GM21367 (cell line): ENCODE measurements at regions not wholly inside any gene's neighbourhood (a gene's known extent, or its start where the extent isn't known, plus 50 kb on each side); places are given as distances from the start of the nearest gene placed in this dataset.

Experiments used
- ATAC-seq: cut with Tn5 transposase; IDR thresholded peaks from one replicate; pipeline ENCODE4 v1.9.1; 2021; ENCODE audit not compliant: unreplicated experiment

DNA sequence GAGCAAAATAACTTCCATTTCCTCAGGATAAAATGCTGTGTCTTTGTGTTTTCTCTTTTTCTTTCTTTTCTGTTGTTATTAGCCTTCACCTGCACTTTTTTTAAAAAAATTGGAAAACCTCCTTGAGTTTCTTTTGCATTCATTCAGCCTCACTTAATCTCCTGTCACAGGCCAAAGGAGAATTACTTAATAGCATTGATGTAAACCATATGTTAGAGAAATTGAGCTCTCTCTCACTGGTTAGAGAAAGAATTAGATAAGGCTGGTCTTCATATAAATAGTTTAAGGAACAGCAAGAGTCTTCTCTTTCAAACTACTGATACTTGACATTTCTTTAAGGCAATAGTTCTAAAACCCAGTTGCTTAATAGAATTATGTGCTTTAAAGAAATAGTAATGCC lies 564.2 kb downstream of the TFAP2B start:
- ATAC-seq = no peak

DNA sequence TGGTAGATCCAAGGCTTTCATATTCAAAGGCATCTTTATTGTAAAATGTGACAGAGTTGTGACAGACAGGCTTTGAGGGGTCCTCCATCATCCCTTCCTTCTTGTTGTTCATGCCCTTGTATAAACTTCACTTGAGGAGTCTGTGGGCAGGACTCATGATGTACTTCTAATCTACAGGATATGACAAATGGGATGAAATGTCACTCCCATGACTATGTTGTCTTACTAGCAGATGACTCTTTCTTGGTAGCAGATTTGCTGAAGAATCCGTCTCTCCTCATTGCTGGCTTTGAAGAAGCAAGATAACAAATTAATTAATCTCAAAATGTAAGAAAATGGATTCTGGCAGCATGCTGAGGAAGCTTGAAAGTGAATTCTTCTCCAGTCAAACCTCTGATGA lies 566.1 kb downstream of the TFAP2B start:
- ATAC-seq = no peak

DNA sequence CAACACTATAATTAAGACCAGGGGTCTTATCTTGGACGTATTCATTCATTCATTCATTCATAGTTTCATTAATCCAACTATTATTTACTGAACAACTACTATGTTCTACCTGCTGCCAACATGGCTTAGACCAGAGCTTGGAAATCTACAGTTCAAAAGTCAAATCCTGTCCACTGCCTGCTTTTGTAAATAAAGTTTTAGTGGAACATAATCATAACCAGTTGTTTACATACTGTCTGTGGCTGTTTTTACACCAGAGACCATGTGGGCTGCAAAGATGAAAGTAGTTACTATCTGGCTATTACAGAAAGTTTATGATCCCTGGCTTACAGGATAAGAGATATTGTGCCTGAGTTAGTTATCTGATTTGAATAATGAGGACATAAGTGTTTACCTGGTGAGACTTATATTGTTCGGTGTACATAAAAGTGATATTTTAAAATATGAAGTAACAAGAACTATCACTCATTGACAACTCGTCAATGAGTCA lies 567.7 kb downstream of the TFAP2B start:
- ATAC-seq = no peak

DNA sequence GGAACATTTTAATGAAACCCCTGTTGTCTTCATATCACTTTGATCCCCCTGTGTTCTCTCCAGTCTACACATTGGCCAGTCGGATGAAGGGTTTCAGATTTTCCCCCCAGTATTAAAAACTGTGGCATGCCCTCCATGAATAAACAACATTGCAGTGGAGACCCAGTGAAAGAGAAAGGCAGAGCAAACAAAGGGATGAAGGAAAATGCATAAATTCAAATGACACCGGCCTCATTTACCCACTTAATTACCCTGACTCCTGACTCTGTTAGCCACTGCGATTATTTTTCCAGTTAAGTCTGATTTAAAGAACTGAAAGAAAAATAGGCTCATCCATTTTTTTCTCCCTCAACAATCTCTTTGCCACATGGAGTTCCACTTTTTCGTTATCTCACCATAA lies 569.2 kb downstream of the TFAP2B start:
- no peak for ATAC-seq

DNA sequence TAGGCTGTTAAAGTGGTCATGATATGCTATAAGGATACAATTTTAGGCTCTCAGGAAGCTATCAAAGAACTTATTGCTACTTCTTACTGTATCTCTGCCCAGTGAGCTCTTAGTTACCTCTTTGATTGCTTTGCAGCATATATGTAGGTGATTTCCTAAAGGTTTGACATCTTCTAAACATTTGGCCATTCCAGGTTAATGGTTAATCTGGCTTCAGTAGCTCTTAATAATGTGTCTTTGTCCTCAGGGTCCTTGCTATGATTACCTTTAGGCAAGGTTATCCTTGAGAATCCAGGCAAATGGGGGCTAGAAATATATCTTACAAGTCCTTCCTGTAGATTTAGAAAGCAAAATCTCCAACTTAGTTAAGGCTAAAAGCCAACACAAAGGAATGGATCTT lies 575.4 kb downstream of the TFAP2B start:
- ATAC-seq = no peak

DNA sequence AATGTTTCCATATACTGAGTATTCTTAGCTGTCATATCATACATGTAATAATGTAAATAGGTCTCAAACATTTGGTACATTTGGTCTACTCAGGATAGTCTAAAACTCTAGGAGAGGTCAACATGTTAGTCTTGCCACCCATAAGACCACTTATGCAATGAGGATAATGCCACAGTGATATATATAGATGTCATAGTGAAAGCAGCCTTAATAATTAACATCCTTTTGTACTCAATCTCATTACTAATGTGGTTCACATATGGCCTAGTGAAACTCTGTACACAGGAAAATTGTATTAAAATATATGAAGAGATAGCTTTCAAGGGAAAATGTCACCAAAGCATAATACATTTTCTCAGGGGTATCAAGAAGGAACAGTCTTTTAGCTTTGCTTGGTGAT lies 577.9 kb downstream of the TFAP2B start:
- no peak for ATAC-seq

DNA sequence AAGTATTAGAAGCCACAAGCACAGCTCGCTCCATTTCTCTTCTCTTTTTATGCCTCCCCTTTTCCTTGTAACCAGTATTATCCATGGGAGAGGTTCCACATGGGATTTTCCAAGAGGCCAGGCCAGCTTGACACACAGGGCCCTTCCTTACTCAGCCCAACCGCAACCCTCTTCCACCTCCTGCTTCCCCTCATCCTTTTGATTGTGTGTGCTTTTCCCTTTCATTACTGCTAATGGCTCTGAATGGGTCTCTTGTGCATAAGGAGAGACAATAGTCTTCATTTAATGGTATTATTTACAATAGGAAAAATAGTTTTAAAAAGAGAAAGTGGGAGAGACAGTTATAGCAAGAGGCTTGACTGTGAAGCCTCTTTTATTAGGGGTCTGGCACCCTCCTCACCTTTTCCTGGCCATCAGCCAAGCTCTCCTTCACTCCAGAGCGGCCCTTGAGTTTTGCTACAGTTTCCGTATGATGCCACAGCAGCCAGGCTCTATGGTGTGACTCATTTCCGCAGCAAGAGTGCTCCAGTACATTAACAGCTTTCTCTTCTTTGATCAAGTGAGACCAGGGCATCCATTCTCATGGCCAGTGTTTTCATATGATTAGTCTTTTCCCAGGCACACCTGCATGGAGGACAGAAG lies 579.5 kb downstream of the TFAP2B start:
- ATAC-seq = no peak

DNA sequence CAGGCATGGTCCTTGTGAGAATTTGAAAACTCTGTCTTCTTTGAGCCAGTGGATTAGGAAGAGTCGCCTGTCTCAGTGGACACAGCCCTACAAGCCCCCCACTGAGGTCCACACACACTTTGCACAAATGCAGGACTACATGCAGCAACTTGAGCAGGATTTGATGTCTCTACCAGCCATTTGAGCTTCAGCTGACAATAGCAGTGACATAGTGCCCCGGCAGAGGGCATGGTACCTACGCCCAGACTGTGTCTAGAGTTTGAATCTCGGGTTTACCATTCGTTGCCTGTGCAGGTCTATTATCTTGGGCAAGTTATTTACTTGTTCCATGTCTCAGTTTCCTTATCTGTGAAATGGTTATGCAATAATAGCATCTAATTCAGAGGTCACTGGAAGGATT lies 580.1 kb downstream of the TFAP2B start:
- ATAC-seq = no peak

DNA sequence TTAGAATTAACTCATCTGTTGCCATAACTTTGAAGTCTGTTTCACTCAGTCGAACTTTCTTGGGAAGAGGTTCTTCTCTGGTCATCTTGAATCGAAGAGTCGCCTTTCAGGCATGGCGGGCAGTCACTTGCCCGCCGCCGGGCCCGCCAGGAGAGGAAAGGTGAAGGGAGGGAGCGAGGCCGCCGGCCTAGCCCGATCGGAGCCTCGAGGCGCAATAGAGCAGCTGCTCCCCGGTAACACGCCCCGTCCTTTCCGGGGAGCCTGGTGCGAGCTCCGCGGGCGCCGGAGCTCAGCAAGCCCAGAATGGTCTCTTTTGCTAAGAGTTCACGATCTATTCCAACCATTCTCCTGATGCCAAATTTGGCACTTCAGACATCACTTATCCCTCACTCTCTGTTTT lies 591.8 kb downstream of the TFAP2B start:
- no peak for ATAC-seq

DNA sequence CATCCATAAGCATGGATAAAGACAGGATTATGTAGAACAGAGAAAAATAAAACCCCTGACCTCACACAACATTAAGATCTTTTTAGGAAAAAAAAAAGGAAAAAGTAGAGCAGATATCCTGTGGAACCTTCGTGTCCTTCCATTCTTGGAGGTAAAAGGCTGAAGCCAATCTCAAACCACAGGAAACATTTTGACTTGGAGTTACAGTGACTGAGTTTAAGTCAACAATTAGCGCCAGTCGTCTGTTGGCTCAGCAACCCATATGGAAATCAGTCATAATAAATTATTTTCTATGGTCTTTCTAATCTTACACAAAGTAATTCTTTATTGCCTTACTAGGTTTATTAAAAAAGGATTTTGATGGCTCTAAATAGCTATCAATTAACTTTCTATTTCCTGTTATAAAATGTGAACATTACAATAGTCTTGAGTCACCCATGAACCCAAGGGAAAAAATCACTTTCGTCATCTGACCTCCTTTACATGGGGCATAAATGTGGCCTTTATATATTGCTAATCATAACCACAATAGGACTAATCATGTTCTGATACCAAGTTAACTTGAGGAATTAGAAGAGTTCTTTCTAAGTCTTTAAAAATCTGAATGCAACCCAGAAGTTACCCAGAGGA lies 592.9 kb downstream of the TFAP2B start:
- no peak for ATAC-seq

DNA sequence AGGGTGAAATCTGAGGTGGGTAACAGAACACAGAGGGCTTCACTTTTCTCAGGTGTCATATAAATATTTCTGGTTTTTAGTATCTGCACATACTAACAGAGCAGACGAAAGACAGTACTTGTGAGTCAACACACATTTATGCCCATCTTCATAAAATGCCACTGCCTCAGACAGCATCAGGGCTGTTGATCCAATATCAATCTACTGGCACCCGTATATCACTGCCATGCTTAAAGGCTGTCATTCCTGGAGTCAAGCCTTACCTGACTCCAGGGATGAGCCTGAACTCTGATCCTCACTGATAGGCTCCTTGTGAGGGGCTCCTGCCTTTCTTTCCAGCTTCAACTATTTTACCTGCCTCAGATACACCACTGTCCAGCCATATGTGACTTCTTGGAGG lies 595.7 kb downstream of the TFAP2B start:
- ATAC-seq = no peak

DNA sequence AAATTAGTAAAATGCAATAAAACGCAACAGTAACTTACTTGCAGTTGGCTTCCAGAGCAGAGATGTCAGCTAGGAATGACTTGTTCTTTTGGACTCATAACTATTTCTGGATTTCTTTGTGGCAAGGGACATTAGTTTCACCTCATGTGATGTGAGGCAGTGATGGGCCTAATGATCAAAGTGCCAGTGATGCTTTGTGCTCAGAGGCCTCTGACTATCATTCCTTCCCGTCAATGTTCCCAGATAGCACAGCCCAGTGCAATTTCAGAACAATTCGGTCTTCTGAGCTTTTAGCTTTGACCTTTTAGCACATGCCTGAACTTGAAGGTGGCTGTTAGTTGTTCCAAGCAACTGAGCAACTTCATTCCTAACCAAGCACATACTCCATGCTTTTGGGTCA lies 596.8 kb downstream of the TFAP2B start:
- ATAC-seq = no peak

DNA sequence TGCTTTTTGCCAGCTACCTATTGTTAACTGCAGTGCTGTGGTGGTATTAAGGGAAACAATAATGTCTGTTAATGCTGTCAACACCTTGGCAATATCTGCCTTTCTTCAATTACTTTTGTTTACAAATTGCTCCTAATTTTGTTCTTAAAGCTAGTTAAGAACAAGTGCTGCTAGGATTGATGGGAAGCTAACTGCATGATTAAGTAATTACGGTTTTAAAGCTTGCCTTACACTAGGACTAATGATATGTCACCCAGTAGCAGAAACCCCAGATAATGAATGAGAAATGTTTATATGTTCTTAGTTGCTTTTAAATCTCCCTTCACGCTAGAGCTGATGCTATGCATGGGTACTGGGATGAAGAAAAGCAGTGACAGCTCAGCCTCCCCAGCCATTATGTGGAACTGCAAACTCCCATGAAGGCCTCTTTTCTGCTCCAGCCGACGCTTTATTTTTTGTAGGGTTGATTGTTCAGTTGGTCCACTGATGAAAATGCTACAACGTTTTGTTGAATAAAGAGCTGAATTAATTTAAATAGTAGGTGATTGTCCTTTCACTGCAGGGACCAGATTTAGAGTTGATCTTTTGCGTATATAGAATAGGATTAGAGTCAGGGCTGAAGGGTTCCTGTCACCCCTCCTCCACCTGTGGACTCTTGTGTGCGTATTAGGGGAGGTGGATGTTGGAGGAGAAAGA lies 610.5 kb downstream of the TFAP2B start:
- no peak for ATAC-seq

DNA sequence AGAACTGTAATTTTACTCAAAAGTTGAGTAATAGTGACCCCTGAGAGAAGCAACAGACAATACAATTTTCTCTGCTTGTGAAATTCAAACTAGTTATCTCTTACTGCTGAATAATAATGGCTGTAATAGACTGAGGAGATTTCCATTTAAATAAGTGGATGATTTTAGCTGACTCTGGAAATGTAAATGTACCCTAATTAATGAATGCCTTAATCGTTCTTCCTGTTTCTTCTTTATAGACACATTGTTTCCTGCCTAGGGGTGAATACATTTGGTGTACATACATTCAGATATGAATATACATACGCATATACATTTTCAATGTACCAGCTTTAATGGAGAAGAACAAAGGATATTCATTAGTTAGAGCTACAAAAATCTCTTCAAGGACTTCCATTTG lies 611.9 kb downstream of the TFAP2B start:
- no peak for ATAC-seq

DNA sequence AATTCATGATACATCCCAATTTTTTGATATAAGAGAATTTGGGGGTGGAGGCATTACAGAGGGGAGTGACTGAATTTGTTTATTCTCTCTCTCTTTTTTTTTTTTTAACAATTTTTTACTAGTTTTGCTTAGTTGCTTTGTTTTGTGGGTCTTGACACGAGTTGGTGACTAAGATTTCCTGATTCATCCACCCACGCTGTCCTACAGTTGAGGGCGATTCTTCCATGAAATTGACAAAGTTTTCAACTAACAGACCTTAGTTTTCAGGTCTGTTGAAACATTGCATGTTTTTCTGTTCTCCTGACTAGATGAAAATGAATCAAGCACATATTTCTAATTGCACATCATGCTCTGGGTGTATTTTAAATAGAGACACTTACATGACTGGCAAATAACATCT lies 613.8 kb downstream of the TFAP2B start:
- no peak for ATAC-seq

DNA sequence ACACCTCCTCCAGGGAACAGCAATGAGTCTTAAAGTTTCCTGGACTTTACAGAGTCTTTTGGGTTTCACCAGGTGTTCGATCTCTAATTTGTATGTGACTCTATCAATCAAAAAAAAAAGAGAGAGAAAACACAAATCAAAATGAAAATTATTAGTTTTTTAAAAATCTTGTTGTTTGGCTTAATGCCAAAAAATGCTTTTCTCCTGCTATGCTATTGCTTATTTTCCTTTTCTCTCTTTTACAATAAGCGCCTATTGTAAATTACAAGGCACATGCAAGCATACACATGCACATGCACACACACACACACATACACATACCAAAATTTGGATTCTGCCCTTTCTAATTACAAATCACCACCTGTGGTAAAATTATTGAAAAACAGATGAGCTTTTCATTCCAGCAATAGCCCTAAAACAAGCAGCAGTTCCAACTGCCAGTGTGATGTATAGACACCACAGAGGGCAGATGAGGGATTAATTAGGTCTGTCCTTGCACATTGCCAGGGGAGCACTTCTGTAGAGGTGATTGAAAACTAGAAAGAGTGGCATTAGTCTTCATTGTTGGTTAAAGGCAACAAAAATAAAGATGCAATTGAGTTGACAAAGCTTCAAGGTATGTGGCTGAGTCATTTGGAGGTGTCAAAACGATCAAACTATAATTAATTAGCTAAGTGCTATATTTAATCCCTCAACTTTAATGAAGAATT lies 631.7 kb downstream of the TFAP2B start:
- no peak for ATAC-seq

DNA sequence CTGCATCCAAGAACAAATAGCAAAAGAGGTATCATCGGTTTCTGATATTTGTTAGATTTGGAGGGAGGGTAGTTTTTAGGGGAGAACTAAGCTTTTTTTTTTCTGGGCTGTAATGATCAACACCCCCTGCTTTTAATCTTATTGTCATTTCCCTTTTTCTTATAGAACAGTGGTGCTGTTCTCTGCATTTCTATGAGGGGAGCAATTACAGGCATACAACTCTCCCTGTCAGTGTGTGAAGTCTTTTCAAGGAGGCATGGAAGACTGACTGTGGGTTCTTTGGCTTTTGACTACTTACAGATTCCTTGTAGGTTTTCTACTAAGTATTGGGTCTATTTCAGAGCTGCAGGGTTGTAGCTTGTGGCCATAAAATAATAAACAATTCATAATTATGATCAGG lies 632.3 kb downstream of the TFAP2B start:
- no peak for ATAC-seq

DNA sequence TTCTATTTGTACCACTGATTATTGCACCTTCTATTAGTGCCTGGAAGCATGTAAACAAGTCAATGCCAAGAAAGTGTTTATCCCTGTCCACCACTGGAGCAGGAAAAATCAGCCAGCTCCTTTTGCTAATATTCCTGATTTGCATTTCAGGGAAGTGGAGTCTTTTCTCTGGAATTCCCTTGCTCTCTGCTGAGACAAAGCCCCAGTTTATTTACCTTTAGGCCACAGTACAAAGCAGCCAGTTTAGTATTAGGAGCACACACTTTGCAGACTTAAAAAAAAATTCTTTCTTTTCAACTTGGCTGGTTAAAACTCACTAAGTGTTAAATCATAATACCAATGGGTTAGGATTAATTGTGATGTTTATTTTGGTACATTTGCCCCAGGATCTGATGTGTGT lies 631.1 kb downstream of the PKHD1 start:
- no peak for ATAC-seq

DNA sequence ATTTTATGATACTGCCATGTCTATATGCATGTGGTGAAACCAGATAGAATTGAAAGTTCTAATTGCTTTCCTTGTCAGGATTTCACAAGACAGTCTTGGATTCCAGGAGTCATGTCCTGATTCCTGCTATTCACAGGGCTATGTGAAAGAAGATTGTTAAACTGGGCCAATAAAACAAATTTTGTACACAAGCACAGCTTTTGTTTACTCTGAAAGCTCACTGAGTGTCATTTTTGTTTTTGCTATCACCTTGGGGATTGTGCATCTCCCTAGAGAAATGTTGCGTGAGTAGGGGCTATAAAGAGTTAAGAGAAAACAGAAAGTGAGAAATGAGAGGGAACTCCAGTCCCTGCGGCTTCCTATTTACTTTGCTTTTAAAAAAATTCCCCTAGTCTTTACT lies 627.5 kb downstream of the PKHD1 start:
- ATAC-seq = peak; percentile 97

DNA sequence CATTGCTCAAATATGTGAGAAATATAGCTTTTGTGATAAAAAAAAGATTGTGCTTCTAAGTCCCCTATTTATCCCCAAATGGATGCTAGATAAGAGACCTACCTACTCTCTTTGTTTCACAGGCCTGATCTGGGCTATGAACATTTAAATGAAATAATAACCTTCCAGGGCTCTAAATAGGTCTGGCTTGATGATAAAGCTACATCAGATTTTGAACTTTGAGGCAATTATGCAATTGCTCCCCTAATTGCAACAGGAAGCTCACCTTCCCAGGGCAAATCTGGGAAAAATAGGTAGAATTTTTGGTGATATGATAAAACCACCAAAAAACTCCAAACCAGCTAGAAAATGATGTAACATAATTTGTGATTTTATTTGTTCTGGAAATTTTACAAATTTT lies 624.5 kb downstream of the PKHD1 start:
- ATAC-seq = no peak

DNA sequence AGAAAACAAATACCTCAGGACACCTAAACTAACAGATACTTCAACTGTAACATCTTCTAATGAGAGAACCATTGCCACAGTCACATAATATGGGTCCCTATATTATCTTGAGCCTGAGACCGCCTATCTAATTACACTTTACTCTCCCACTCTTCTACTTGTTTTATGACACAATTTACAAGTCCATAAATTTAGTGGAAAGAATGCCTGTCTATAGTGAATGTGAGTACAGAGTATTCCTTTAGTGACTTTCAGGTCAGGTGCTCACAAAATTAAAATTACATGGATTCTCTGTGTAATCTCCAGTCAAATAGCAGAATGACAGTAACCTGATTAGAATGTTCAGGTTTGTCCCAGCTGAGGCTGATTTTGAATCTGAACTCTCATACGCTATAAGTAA lies 624.1 kb downstream of the PKHD1 start:
- no peak for ATAC-seq

DNA sequence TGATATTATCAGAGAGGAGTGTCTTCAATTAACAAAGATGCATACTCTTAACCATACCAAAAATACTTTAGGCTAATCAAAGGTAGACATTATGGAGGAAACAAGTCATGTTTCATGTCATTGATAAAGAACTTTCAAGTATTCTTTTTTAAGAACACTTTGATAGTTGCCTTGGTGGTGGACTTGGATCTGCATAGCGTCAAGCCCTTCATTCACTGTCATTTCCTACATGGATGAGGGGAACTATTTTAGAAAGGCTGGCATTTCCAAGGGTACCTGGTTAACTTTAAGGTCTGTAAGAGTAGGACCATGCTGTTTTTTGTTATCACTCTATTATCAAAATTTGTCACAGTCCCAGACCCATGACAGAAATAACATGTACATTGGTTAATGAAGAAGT lies 622.5 kb downstream of the PKHD1 start:
- ATAC-seq = no peak
